ENCODE measurements at regions not wholly inside any gene's neighbourhood (a gene's known extent, or its start where the extent isn't known, plus 50 kb on each side); places are given as distances from the start of the nearest gene placed in this dataset.

- H3K27ac ChIP-seq = no peak overlapping the region
- TF ChIP-seq CTCF (conservative IDR thresholded peaks at IDR 0.05) (peak; percentile 79), ZFX (IDR thresholded peaks at IDR 0.05) (no peak)
Measured at GRCh38 chr13:62357887-62358645, 942.4 kb upstream of the PCDH20 start.

GRCh38 chr13:62356977-62357376, 941.3 kb upstream of the PCDH20 start:
- TF ChIP-seq ZFX (IDR thresholded peaks at IDR 0.05) (no peak), CTCF (conservative IDR thresholded peaks at IDR 0.05) (no peak)

GRCh38 chr13:62337109-62337880, 921.6 kb upstream of the PCDH20 start:
- TF ChIP-seq CTCF (conservative IDR thresholded peaks at IDR 0.05) (no peak), ZFX (IDR thresholded peaks at IDR 0.05) (no peak)
- H3K27ac ChIP-seq = no peak overlapping the region

More at GRCh38 chr13:62356977-62357376, 941.3 kb upstream of the PCDH20 start:
- no peak overlapping the region for H3K27ac ChIP-seq

- TF ChIP-seq ZFX (IDR thresholded peaks at IDR 0.05) (no peak), CTCF (conservative IDR thresholded peaks at IDR 0.05) (no peak)
- no peak overlapping the region for H3K27ac ChIP-seq
Measured at GRCh38 chr13:62336507-62336906, 920.9 kb upstream of the PCDH20 start.

- TF ChIP-seq CTCF (conservative IDR thresholded peaks at IDR 0.05) (no peak), ZFX (IDR thresholded peaks at IDR 0.05) (no peak)
- H3K27ac ChIP-seq = no peak overlapping the region
Measured at GRCh38 chr13:62333466-62333865, 917.8 kb upstream of the PCDH20 start.

GRCh38 chr13:62331384-62331783, 915.7 kb upstream of the PCDH20 start:
- no peak for TF ChIP-seq ZFX (IDR thresholded peaks at IDR 0.05)
- no peak for TF ChIP-seq CTCF (conservative IDR thresholded peaks at IDR 0.05)
- H3K27ac ChIP-seq = no peak overlapping the region

- H3K27ac ChIP-seq = no peak overlapping the region
- TF ChIP-seq ZFX (IDR thresholded peaks at IDR 0.05) = no peak
- TF ChIP-seq CTCF (conservative IDR thresholded peaks at IDR 0.05) = no peak
Measured at GRCh38 chr13:62327367-62327766, 911.7 kb upstream of the PCDH20 start.

Data from C4-2B (cell line).